MCF 10A (cell line): ENCODE measurements at regions not wholly inside any gene's neighbourhood (a gene's known extent, or its start where the extent isn't known, plus 50 kb on each side); places are given as distances from the start of the nearest gene placed in this dataset.
"Not testable (repeated sequence)": the region's sequence is repeated elsewhere in the genome, so short reads cannot be mapped to it uniquely, and the experiment has no call there.

Experiments
- BruUV-seq: library from RNA; stranded (reverse); fragments of 400-500 nt; replicated peaks from 2 replicates; lab custom pipeline; 2021; lab: Mats Ljungman, UMichigan
- CTCF ChIA-PET: fragments of 300-600 bp; sonication (Branson Sonifier 250); formaldehyde crosslinking; extraction: SDS; loops from one replicate; lab custom pipeline; 2021; ENCODE audit warnings: antibody characterized with exemption, inconsistent platforms; lab: Yijun Ruan, JAX
- POLR2A ChIA-PET: fragments of 300-600, 350-650 bp; sonication (Branson Sonifier 250); formaldehyde crosslinking; extraction: SDS; loops from one replicate; lab custom pipeline; 2020; ENCODE audit warnings: antibody characterized with exemption, inconsistent platforms; lab: Yijun Ruan, JAX
- DNase-seq: peaks from one replicate; pipeline ENCODE4 v3.0.0-alpha.2; 2018; ENCODE audit not compliant: unreplicated experiment
- H3K27ac Mint-ChIP-seq: one replicate; pipeline ENCODE4 v1.8.0; 2022; ENCODE audit warnings: mild to moderate bottlenecking, low read depth, mixed read lengths; ENCODE audit not compliant: unreplicated experiment
- H3K27me3 Mint-ChIP-seq: one replicate; pipeline ENCODE4 v1.8.0; 2022; ENCODE audit warnings: mixed read lengths; ENCODE audit not compliant: insufficient read depth, unreplicated experiment
- H3K36me3 Mint-ChIP-seq: one replicate; pipeline ENCODE4 v1.8.0; 2022; ENCODE audit warnings: mild to moderate bottlenecking, moderate library complexity, mixed read lengths; ENCODE audit not compliant: insufficient read depth, unreplicated experiment
- H3K4me1 Mint-ChIP-seq: one replicate; pipeline ENCODE4 v1.8.0; 2022; ENCODE audit warnings: mixed read lengths; ENCODE audit not compliant: insufficient read depth, unreplicated experiment
- H3K4me3 Mint-ChIP-seq: one replicate; pipeline ENCODE4 v1.8.0; 2022; ENCODE audit warnings: mild to moderate bottlenecking, moderate library complexity, mixed read lengths; ENCODE audit not compliant: unreplicated experiment
- H3K9me3 Mint-ChIP-seq: one replicate; pipeline ENCODE4 v1.8.0; 2022; ENCODE audit warnings: mixed read lengths; ENCODE audit not compliant: unreplicated experiment
- intact Hi-C: fragments of 100-400 bp; cut with micrococcal nuclease; formaldehyde crosslinking; loops from 2 replicates; pipeline ENCODE4 v1.14.1; 2022
- TF ChIP-seq, protein P1 (sequence below): fragments of 200-600 bp; IDR thresholded peaks from one replicate; pipeline ENCODE4 v1.8.0; 2022; ENCODE audit warnings: antibody characterized with exemption, mild to moderate bottlenecking; ENCODE audit not compliant: unreplicated experiment

DNA sequence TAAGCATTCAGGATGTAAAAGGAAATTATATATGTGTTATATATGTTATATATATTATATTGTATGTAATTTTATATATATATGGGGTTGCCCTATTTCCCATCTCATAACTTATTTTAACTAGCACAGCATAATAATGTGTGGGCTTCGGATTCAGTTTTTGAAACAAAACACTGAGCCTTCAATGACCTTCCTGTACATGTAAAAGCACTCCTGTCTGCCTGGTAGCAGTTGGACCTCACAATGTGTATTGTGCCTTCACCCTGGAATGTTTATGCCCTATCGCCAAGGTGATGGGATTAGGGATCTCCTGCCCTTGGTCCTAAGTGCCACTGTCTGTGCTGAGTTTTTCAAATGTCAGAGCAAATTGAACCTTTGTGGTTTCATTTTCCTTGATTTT lies 968.8 kb downstream of the TUBA3C start:
- TF ChIP-seq, protein P1, sequence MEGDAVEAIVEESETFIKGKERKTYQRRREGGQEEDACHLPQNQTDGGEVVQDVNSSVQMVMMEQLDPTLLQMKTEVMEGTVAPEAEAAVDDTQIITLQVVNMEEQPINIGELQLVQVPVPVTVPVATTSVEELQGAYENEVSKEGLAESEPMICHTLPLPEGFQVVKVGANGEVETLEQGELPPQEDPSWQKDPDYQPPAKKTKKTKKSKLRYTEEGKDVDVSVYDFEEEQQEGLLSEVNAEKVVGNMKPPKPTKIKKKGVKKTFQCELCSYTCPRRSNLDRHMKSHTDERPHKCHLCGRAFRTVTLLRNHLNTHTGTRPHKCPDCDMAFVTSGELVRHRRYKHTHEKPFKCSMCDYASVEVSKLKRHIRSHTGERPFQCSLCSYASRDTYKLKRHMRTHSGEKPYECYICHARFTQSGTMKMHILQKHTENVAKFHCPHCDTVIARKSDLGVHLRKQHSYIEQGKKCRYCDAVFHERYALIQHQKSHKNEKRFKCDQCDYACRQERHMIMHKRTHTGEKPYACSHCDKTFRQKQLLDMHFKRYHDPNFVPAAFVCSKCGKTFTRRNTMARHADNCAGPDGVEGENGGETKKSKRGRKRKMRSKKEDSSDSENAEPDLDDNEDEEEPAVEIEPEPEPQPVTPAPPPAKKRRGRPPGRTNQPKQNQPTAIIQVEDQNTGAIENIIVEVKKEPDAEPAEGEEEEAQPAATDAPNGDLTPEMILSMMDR = no peak
- H3K4me1 Mint-ChIP-seq = no peaks in the 10 kb centered on the region
- intact Hi-C loops = no loop called here
- BruUV-seq = no TSS peak
- no peaks in the 10 kb centered on the region for H3K36me3 Mint-ChIP-seq
- no peak overlapping the region for H3K27ac Mint-ChIP-seq
- peaks cover 13% of the 10 kb centered on the region for H3K9me3 Mint-ChIP-seq
- ChIA-PET POLR2A (no interaction called here), CTCF (no interaction called here)
- H3K27me3 Mint-ChIP-seq = no peaks in the 10 kb centered on the region
- no peak for DNase-seq
- no peak overlapping the region for H3K4me3 Mint-ChIP-seq

- H3K4me3 Mint-ChIP-seq, H3K4me1 Mint-ChIP-seq, H3K27ac Mint-ChIP-seq, DNase-seq, H3K36me3 Mint-ChIP-seq, BruUV-seq, CTCF ChIA-PET, intact Hi-C loops, POLR2A ChIA-PET, H3K27me3 Mint-ChIP-seq: not testable (repeated sequence)
- peaks cover 16% of the 10 kb centered on the region for H3K9me3 Mint-ChIP-seq
These were observed 969.7 kb downstream of the TUBA3C start for GRCh38 chr13:18211752-18212560.

DNA sequence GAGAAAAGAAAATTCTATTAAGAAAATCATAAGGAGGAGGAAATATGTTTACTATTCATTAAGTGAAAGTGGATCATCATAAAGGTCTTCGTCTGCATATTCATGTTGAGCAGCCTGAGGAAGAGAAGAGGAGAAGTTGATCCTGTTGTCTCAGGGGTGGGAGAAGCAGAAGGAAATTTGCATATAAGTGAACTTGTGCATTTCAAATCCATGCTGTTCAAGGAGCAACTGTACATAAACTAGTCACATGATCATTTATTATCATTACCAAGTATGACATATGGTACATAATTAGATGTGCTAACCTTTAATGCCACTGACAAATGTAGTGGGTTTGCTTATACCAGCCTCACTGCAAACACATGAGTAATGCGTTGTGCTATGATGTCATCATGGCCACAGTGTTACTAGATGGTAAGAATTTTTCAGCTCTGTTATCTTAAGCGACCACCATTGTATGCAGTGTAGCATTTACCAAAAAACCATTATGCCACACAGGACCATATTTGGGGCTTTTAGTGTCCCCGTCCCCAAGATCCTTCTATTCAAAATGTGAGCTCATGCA lies 976.9 kb downstream of the TUBA3C start:
- H3K4me1 Mint-ChIP-seq, H3K4me3 Mint-ChIP-seq, CTCF ChIA-PET, H3K27me3 Mint-ChIP-seq, POLR2A ChIA-PET, H3K27ac Mint-ChIP-seq, H3K36me3 Mint-ChIP-seq, DNase-seq, BruUV-seq, intact Hi-C loops: not testable (repeated sequence)
- peaks cover 15% of the 10 kb centered on the region for H3K9me3 Mint-ChIP-seq

DNA sequence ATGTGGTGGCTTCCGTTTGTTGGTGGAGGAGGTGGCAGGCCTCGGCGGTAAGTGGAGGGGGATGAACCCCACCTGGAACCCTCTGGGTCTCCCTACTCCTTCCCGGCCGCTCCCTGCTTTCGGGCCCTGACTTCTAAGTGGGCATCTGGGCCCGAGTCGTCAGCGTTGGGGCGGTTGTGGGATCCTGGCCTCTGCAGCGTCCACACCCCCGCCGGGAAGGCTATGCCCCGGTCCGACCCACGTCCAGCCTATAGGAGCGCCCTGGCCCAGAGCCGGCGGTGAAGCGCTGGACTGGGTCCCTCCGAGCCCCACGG lies 986.3 kb downstream of the TUBA3C start:
- H3K27ac Mint-ChIP-seq, DNase-seq, H3K27me3 Mint-ChIP-seq, H3K9me3 Mint-ChIP-seq, POLR2A ChIA-PET, CTCF ChIA-PET, H3K36me3 Mint-ChIP-seq, intact Hi-C loops, H3K4me3 Mint-ChIP-seq, BruUV-seq, H3K4me1 Mint-ChIP-seq: not testable (repeated sequence)

GRCh38 chr13:18194631-18195364 lies 986.8 kb downstream of the TUBA3C start:
- H3K9me3 Mint-ChIP-seq, CTCF ChIA-PET, H3K4me1 Mint-ChIP-seq, H3K27me3 Mint-ChIP-seq, H3K36me3 Mint-ChIP-seq, H3K4me3 Mint-ChIP-seq, POLR2A ChIA-PET, intact Hi-C loops, BruUV-seq, DNase-seq, H3K27ac Mint-ChIP-seq: not testable (repeated sequence)

DNA sequence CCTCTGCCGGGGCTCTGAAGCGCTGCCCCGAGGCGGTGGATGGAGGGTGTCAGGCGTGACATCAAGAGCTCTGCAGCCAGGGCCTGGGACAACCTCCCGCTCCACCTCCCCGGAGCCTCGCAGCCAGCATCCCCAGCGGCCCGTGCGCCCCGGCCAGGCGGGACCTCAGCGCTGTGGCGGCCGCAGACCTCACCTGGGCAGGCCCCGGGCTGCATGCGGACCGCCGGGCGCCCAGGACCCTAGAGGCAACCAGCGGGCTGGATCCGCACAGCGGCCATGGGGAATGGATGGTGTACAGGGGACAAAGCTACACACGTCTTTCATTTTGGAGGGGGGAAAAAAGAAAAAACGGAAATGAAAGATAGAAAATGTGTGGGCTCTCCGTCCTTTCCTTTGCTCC lies 987.5 kb downstream of the TUBA3C start:
- H3K4me1 Mint-ChIP-seq, CTCF ChIA-PET, DNase-seq, H3K36me3 Mint-ChIP-seq, H3K27ac Mint-ChIP-seq, H3K4me3 Mint-ChIP-seq, H3K27me3 Mint-ChIP-seq, POLR2A ChIA-PET, BruUV-seq, intact Hi-C loops, H3K9me3 Mint-ChIP-seq: not testable (repeated sequence)
